Osteocyte (in vitro differentiated cells): ENCODE measurements at regions not wholly inside any gene's neighbourhood (a gene's known extent, or its start where the extent isn't known, plus 50 kb on each side); places are given as distances from the start of the nearest gene placed in this dataset.
A peak's percentile ranks its signal among the peaks of the same experiment; 100 is the strongest.

Experiments
- DNase-seq: peaks from one replicate; pipeline ENCODE4 v3.0.0; 2021; ENCODE audit warnings: mixed read lengths; ENCODE audit not compliant: unreplicated experiment; ENCODE audit errors: extremely low spot score
- H3K27ac Mint-ChIP-seq: one replicate; pipeline ENCODE4 v1.8.0; 2021; ENCODE audit warnings: mild to moderate bottlenecking, mixed read lengths; ENCODE audit not compliant: unreplicated experiment
- H3K27me3 Mint-ChIP-seq: one replicate; pipeline ENCODE4 v1.8.0; 2021; ENCODE audit warnings: mixed read lengths; ENCODE audit not compliant: unreplicated experiment
- H3K36me3 Mint-ChIP-seq: one replicate; pipeline ENCODE4 v1.8.0; 2021; ENCODE audit warnings: mixed read lengths; ENCODE audit not compliant: unreplicated experiment
- H3K4me1 Mint-ChIP-seq: one replicate; pipeline ENCODE4 v1.8.0; 2021; ENCODE audit warnings: mixed read lengths; ENCODE audit not compliant: unreplicated experiment
- H3K4me3 Mint-ChIP-seq: one replicate; pipeline ENCODE4 v1.8.0; 2021; ENCODE audit warnings: mild to moderate bottlenecking, moderate library complexity, mixed read lengths; ENCODE audit not compliant: unreplicated experiment
- H3K9me3 Mint-ChIP-seq: one replicate; pipeline ENCODE4 v1.8.0; 2021; ENCODE audit warnings: mixed read lengths; ENCODE audit not compliant: unreplicated experiment
- CTCF ChIP-seq: fragments of 200-600 bp; sonication (generic); IDR thresholded peaks from 2 replicates; pipeline ENCODE4 v1.5.0; 2021; ENCODE audit warnings: antibody characterized with exemption, mild to moderate bottlenecking, moderate library complexity

DNA sequence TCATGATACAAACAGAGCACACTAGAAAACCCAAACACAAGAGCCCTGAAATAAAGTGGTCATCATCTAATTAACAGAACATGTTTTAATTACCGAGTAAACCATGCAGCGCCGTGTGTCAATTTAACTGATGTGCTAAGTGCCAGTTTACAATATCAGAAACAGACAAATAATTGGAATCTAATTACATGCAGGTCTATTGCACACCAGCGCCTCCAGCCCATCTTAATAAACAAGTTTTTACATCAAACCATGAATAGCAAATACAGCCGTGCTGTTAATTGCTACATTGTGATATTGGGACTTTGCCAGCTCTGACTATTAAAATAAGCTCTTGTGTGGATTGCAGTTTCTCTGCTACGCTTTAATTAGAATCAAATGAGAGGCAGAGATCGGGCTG lies 510.2 kb upstream of the MDFIC2 start:
- TF ChIP-seq CTCF, result no peak
- no peak for DNase-seq
- Mint-ChIP-seq H3K4me1 (peaks cover 26% of the 10 kb centered on the region), H3K9me3 (peaks cover 11% of the 10 kb centered on the region), H3K27ac (no peak overlapping the region), H3K36me3 (no peaks in the 10 kb centered on the region), H3K4me3 (no peak overlapping the region), H3K27me3 (no peaks in the 10 kb centered on the region)

DNA sequence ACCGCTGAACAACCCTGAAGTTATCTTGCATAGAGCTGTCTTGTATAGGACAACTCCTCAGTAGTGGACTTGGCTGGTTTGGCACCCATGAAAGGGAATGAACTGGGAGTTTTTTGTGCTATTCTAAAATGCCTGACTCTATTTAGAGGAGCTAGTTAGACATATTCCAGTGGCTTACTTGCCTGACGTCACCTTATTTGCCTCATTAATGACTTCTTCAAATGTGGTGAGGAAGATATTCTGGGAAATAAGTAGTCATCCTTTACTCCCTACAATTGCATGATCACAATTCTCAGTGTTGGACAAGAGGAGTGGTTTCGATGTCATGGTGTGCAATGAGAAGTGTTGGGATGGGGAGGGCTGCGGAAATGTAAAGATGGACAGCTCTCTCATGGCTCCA lies 509.2 kb upstream of the MDFIC2 start:
- no peak for DNase-seq
- Mint-ChIP-seq H3K36me3 (peaks cover 3% of the 10 kb centered on the region), H3K27me3 (no peaks in the 10 kb centered on the region)

GRCh38 chr3:70820397-70820796 lies 508.0 kb upstream of the MDFIC2 start:
- no peak overlapping the region for H3K4me3 Mint-ChIP-seq
- peaks cover 3% of the 10 kb centered on the region for H3K36me3 Mint-ChIP-seq
- H3K4me1 Mint-ChIP-seq, result peaks cover 34% of the 10 kb centered on the region
- no peaks in the 10 kb centered on the region for H3K27me3 Mint-ChIP-seq
- H3K27ac Mint-ChIP-seq, result no peak overlapping the region
- no peak for DNase-seq
- H3K9me3 Mint-ChIP-seq, result peaks cover 14% of the 10 kb centered on the region
- no peak for TF ChIP-seq CTCF

More for the DNA sequence above, 509.2 kb upstream of the MDFIC2 start:
- no peak for TF ChIP-seq CTCF
- Mint-ChIP-seq H3K27ac (no peak overlapping the region), H3K4me3 (no peak overlapping the region), H3K4me1 (peaks cover 26% of the 10 kb centered on the region), H3K9me3 (peaks cover 18% of the 10 kb centered on the region)

DNA sequence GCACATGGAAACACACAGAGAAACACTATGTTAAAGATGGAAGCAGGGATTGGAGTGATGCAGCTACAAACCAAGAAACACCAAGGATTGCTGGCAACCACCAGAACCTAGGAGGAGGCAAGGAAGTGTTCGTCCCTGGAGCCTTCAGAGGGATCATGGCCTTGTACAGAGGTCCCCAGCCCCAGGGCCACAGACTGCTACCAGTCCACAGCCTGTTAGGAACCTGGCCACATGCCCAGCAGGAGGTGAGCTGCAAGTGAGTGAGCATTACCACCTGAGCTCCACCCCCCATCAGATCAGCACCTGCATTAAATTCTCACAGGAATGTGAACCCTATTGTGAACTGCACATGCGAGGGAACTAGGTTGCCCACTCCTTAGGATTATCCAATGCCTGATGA lies 505.7 kb upstream of the MDFIC2 start:
- Mint-ChIP-seq H3K27ac (no peak overlapping the region), H3K36me3 (peaks cover 3% of the 10 kb centered on the region), H3K4me3 (no peak overlapping the region), H3K27me3 (no peaks in the 10 kb centered on the region), H3K9me3 (peaks cover 19% of the 10 kb centered on the region), H3K4me1 (peaks cover 19% of the 10 kb centered on the region)
- TF ChIP-seq CTCF, result no peak
- DNase-seq, result no peak

GRCh38 chr3:70816346-70816745 lies 503.9 kb upstream of the MDFIC2 start:
- no peaks in the 10 kb centered on the region for H3K27me3 Mint-ChIP-seq
- DNase-seq, result no peak
- H3K4me3 Mint-ChIP-seq, result no peak overlapping the region
- no peak for TF ChIP-seq CTCF
- H3K4me1 Mint-ChIP-seq, result peaks cover 23% of the 10 kb centered on the region
- H3K27ac Mint-ChIP-seq, result peak overlapping the region; percentile 71
- peaks cover 3% of the 10 kb centered on the region for H3K36me3 Mint-ChIP-seq
- H3K9me3 Mint-ChIP-seq, result peaks cover 19% of the 10 kb centered on the region
